GM19023 (cell line): ENCODE measurements at regions not wholly inside any gene's neighbourhood (a gene's known extent, or its start where the extent isn't known, plus 50 kb on each side); places are given as distances from the start of the nearest gene placed in this dataset.

Experiments used
- ATAC-seq: cut with Tn5 transposase; IDR thresholded peaks from one replicate; pipeline ENCODE4 v1.9.1; 2021; ENCODE audit warnings: mild to moderate bottlenecking, moderate library complexity; ENCODE audit not compliant: unreplicated experiment

DNA sequence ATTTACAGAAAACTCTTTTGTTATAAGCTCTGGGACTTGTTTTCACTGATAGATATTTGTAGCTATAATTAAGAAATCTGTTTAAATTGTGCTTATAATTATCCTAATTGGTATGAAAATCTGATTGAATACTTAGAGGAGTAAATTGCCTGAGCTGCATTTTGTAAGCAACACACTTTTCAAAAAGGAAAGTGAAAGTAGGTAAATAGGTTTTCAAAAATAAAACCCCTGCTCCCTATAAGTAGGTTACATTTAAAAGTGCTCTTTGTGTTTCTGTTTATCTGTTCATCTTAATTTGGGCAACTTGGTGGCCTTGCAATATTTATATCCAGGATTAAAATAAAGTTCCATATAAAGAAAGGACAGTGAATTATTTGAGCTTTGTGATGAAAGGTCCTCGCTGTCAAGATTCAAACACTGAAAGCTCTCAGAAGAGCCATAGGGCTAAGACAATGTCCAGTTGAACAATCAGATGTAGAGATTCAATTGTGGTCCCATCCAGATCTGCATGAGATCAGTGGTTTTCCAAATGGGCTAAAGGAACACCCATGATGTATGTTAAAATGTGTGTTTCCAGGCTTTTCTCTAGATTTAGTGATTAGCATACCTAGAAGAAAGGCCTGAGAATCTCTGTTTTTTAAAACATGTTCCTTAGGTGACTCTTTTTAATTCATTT lies 371.6 kb downstream of the RPRM start:
- ATAC-seq = peak; percentile 55

DNA sequence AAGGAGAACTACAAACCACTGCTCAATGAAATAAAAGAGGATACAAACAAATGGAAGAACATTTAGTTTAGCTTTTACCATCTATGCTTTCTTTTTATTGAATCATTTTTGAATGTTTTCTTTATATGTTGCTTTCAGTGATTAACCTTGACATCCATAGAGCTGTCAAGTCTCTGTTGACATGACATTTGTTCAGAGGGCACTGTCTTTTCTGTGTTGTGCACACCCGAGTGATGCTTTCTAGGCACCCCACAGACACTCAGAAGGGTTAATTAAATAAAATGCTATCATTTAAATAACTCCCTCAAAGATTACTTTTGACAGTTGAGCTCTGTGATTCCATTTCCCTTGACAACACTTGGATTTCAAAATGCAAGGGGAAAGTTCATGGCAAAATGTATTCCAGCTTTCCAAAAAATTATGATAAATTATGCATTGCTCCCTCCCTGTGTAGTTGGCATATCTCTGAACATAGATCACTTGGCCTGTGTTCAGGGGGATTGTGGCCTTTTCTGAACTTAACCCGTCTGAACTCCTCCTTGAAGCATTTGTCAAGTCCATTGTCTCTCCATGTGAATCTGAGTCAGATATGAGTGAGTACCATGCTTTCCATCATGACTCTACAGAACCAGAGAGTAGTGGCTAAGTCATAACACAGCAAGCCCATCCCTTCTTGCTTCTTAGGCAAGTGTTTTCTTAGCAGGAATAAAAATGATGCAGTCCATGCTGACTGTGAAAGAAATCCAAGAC lies 372.6 kb downstream of the RPRM start:
- ATAC-seq = no peak

DNA sequence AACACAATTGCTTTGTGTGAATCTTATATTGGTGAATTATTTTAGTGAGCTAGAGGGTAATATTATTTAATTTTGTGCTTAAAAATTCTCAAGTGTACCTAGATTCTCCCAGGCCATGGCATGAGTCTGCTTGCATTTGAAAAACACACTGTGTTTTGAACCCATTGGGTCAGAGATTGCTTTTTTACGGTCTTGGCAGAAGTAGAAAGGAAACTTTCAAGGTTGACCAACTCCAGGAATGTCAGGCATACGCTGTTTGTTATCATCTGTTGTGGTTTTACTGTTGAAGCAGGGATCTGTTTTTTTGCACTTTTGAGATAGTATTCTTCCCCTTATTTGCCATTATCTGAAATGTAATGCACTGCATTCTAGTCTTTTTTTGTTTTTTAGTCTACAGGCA lies 377.4 kb downstream of the RPRM start:
- ATAC-seq = no peak

DNA sequence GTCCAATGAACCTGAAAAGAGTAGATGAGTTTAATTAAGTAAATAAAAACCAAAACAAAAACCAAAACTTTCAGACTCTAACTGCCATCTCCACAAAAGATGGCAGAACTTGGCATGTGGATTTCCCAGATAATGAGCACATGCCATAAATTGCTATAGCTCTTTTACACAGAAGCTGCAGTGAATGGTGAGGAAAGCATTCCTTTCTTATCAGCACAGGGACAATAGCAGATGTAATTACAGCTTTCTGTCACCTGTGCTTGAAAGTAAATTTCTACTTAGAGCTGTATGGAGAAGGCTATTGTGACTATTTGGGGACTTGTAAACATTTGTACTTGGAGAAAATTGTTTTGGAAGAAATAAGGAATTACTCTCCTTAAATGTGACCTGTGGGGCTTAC lies 378.4 kb downstream of the RPRM start:
- no peak for ATAC-seq

DNA sequence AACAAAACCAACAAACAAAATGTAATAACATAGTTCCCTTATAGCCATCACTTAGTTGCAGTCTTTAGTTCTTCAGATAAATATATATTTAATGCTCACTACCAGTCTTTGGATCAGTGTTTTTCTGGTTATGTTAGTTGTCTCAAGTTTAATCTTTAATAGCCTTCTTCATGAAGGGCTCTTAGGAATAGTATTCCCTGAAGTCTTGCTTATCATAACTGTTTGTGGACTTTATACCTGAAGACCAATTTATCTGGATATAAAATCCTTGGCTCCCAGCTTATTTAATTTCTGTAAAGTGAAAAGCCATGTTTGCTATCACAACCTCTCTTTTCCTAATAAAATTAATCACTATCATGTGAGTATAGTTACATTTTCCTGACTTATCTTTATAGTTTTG lies 379.7 kb downstream of the ARL6IP6 start:
- no peak for ATAC-seq

DNA sequence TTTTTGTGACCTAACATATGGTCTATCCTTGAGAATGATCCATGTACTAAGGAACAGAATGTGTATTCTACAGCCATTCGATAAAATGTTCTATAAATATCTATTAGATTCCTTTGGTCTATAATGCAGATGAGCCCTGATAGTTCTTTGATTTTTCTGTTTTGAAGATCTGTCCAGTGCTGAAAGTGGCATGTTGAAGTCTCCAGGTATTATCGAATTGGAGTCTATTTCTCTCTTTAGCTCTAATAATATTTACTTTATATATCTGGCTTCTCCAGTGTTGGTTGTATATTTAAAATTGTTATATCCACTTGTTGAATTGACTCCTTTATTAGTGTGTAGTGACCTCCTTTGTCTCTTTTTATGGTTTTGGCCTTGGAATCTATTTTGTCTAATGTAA lies 377.9 kb downstream of the ARL6IP6 start:
- no peak for ATAC-seq

DNA sequence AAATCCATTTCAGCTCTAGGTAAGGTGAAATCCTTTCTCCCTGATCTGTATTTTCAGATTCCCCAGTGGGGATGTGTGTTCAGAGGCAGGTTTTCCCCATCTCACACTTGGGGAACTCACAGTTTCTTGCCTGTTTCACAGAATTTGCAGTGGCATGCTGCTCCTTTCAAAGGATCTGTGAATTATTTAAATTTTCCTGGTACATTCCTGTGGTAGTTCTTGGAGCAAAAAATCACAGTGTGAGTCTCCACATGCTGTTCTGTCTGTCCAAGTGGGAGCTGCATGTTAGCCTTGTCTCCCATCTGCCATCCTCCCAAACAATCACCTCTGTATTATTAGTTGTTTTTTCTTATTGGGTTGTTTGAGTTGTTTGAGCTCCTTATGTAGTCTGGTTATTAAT lies 372.9 kb downstream of the ARL6IP6 start:
- no peak for ATAC-seq

DNA sequence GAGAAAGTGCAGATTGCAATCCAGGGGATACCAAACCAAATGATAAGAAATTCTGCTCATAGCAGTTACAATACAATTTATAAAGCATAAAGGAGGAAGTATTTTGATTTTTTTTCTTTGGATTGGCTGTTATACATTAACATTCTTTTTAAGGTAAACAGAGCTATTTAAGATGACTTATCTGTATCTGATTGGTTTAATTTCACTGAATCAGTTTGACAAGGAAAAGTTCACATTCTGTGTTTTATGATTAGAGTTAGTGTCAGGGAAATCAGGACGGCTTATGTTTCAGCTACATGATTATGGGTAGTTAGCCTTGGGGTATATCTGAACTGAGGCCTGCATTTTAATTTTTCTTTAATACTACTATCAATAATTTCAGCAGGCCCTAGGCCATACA lies 360.9 kb downstream of the ARL6IP6 start:
- no peak for ATAC-seq

DNA sequence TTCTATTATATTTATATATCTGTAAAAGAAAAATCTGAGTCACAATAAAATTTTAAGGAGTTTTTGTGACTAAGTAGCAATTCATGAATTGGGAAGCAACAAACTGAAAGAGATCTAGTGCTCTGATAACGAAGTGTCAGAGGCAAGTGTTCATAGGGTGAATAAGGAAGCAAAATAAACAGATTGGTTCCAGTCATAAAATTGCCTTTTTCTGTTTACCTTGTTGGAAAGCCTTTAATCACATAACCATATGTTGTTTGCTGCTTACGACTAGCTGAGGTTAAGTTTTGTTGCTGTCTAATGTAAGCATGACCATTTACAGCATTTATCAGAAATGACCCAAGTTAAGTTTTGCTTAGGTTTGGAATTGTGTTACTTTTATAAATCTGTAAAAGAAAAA lies 358.9 kb downstream of the ARL6IP6 start:
- ATAC-seq = no peak

DNA sequence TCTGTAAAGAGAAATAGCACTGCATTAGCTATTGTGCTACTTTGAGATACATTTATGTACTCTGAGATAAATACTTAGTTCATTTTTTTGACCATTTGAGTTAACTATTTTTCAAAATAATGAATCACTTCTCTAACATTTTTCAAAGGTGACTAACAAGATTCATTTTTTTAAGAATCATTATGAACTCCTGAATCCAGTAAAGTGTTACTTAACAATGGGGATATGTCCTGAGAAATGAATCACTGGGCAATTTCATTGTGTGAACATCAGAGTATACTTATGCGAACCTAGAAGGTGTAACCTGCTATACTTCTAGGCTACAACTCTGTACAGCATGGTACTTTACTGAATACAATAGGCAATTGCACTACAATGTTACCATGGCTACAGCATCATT lies 355.8 kb downstream of the ARL6IP6 start:
- ATAC-seq = no peak

DNA sequence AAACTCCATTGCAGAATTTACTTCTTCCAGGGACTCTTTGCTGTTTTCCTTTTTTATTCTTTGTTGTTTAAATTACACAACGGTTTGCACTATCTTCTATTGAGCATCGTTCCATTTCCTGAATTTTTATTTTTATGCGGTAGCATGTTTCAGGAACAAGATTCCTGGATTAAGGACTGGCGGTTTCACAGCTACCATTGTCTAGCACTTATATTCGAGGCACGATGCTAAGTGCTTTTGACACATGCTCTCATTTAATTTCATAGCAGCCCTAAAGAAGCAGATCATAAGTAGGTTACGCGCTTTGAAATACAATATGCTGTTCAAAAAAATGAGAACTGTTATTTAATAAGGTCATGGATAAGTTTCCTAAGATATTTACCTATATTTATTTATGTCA lies 354.4 kb downstream of the ARL6IP6 start:
- ATAC-seq = no peak

DNA sequence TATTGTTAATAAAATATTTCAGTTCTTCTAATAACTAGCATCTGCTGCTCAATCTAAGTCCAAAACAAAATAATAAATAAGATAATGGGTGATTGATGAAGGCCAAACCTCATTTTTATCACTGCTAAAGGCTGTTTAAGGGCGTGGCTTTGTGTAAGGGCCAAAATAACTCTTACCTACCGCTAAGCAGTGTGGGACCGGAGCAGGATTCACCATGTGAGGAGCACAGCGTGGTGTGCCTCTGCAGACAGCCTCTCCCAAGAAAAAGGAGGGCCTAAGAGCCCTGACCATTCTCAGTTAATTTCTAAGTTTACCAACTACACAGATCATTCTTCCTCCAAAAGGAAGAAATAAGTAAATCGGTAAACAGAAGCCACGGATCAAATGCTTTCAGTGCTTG lies 353.7 kb downstream of the ARL6IP6 start:
- ATAC-seq = no peak

DNA sequence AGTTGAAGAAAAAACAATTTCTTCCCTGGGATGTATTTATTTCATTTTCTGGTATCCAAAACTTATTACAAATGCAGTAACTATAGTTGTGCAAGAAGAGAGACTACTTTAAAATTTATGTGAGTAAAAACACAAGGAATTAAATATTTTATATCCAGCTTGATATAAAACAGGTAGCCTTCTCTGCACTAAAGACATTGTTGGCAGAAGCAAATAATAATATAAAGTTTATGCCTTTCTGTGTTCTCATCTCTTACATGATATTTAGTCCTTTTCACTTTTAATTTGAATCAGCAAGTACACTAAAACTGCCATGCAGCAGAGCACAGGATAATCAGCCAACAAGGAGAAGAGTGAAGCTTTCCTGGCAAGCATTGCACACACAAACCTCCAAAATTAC lies 352.7 kb downstream of the ARL6IP6 start:
- ATAC-seq = no peak

DNA sequence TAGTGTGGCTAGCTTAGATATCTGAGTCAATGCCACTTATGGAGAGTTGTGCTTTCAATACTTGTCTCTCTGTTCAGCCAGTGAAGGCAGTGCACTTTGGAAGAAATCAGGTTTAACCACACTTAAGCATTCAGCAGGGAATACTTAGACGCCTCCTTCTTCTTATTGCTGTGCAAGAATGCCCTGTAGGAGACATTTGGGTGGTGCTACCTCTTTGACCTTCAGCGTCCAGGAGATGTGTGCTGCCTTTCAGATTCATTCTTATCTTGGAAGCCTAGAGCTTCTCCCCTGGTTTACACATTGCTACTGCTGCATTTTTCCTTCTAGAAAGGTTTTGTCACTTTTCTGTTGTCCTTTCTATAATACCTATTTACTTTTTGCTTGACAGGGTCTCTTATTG lies 350.5 kb downstream of the ARL6IP6 start:
- ATAC-seq = no peak

DNA sequence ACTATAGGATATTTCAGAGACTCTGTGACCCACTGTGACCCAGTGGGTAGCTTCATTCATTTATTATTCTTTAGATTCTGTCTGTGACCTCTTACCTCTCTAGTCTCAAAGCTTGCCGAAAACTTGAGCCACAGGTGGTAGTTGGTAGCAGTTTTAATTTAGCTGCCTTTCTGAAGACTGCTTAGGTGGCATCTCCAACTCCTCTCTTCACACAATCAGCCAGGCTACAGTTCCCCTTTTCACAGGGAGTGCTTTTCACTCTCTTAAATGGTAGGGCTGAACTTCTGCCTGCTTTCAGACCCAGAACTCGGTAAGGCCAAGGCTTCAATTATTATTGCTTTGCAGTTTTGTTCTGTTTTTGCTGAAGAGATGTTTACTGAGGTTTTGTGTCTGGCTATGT lies 349.6 kb downstream of the ARL6IP6 start:
- no peak for ATAC-seq

DNA sequence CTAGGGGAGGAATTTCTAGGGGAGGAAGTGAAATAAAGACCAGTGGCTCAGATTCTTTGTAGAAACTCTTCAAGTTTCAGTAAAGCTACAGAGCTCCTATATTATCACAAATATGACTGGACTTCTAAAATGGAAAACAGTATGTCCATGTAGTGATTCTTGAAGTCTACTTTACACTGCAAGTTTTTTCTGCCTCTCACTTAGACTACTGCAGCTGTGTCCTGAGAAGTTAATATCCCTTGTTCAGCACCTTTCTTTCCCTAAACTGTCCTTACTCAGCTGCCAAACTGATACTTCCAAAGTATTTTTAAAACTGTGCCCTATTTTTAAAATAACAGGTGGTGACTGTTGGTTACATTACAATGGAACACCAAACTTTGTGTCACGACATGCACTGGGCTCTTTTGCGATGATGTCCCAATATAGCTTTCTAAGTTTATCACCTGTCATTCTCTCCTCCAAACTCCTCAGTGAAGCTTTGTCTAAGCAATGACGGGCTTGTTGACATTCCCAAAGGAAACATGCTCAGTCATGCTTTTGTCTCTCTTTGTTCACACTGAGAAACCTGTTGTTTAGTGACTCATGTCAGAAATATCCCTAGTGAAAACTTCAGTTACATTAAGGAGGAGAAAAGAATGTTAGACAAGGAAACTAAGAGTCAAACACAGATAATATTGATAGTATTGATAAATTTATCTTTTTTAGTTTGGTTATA lies 341.1 kb downstream of the ARL6IP6 start:
- no peak for ATAC-seq

DNA sequence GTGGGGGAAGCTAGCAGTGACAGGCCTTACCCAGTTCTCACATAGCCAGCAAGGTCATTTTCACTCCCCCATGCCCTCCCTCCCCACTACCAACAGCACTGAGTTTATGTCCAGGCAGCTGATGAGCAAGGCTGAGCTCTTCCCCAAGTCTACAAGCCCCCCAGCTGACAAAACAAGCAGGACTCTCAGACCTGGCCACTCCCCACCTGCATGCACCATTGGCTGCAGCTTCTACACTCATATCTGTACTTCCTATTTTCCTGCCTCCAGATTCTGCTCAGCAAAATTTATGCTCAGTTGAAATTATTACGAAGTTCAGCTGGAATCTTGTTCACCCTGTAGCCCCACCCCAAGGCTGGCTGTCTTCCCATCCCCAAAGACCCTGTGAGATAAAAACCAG lies 339.3 kb downstream of the ARL6IP6 start:
- no peak for ATAC-seq

DNA sequence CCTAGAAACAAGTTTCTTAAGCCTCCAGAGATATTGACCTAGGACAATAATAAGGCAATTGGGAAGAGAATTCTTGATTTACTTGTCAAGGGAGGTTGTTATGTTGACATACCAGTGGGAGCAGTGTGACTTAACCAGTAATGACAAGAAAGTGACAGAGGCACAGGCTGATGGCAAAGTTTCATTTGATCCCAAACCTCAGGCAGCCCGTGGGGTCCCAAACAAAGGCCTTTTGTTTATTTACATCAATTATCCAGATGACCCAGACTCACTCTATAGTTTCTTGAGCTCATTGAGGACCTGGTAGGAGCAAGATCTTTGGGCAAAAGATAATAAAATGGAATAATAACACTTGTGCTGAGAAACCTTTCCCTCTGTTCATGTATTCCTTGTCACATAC lies 336.8 kb downstream of the ARL6IP6 start:
- no peak for ATAC-seq

DNA sequence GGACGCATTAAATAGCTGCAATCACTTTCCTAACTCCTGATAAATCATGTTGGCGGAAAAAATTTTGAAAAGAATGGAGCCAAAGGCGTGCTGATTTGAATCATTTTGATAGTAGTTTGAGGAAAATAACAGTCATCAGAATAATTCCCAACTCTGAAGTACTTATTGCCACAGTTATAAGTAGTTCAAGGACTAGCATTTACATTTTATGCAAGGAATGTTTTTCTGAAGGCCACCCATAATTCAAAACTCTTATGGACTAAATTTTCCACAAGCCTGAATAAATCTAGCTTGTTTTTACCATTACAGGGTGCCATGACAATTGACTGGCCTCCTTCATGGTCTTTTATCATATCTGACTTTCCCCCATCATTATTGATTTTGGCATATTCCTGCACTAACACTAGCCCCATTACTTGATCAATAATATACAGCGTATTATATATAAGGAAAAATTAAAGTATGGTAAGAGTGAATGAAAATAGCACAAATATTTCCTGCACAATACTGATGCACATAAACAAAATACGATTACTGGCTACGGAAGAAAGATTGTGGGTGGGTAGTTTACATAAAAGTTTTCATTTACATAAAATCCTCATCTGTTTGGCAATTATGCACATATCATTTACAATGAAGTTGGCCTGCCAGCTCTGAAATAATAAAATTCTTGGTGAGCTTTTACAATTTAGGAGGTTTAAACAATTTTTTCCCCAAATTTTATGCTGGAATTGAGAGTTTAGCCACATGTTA lies 334.6 kb downstream of the ARL6IP6 start:
- ATAC-seq = no peak

DNA sequence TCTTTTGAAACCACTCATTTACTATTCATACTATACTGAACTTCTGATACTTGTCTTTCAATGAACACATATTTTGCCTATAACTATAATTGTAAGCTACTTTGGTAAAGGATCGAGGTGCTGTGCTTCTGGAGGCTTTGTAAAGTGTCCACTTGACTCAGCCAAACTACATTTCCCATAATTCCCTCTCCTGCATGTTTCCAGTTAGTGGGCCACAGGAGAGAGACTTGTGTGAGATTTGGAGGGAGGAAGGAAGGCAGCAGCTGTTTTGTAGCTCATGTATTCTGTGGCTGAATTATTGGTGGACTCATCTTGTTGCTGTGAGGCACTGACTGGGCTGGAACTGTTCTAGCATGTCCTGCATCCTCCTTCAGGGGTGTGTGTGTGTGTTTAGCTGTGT lies 328.8 kb downstream of the ARL6IP6 start:
- no peak for ATAC-seq

DNA sequence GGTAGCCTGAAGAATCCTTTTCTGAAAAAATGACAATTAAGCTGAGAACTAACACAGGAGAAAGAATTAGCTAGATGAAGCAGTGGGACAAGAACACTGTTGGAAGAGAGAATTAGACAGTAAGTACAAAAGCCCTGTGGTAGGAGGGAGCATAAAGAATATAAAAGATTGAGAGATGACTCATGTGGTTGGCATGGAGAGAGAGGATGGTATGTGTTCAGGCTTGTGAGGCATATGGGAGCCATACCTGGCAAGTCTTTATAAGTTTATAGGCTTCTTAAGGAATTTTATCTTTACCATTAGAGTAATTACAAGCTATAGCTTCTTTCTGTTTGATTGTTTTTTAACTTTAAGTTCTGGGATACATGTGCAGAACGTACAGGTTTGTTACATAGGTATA lies 325.0 kb downstream of the ARL6IP6 start:
- no peak for ATAC-seq
